RCC 7860 (cell line): ENCODE measurements at regions not wholly inside any gene's neighbourhood (a gene's known extent, or its start where the extent isn't known, plus 50 kb on each side); places are given as distances from the start of the nearest gene placed in this dataset.

ENCODE experiments used
- DNase-seq: peaks from one replicate; pipeline ENCODE4 v3.0.0-alpha.2; 2015; ENCODE audit warnings: low spot score
- FAIRE-seq: peaks from 2 replicates; lab custom pipeline; 2012; peaks lifted over from hg19 to GRCh38; lab: Jason Lieb, UNC

- DNase-seq (no peak), FAIRE-seq (no peak)
These were observed 305.0 kb upstream of the SLCO3A1 start for GRCh38 chr15:91548549-91548948.

GRCh38 chr15:91549581-91549980, 303.9 kb upstream of the SLCO3A1 start:
- FAIRE-seq (no peak), DNase-seq (no peak)

GRCh38 chr15:91552555-91552954, 301.0 kb upstream of the SLCO3A1 start:
- DNase-seq (no peak), FAIRE-seq (no peak)

GRCh38 chr15:91553196-91553854, 300.2 kb upstream of the SLCO3A1 start:
- FAIRE-seq (no peak), DNase-seq (no peak)

- DNase-seq (no peak), FAIRE-seq (no peak)
These were observed 298.2 kb upstream of the SLCO3A1 start for GRCh38 chr15:91555312-91555711.

- FAIRE-seq = no peak
- DNase-seq = no peak
These were observed 296.6 kb upstream of the SLCO3A1 start for GRCh38 chr15:91556926-91557325.

GRCh38 chr15:91559066-91559465, 294.4 kb upstream of the SLCO3A1 start:
- FAIRE-seq (no peak), DNase-seq (no peak)

- peak; percentile 85 for FAIRE-seq
- DNase-seq = peak; percentile 90
These were observed 292.0 kb upstream of the SLCO3A1 start for GRCh38 chr15:91561371-91562100.

- DNase-seq = no peak
These were observed 290.8 kb upstream of the SLCO3A1 start for GRCh38 chr15:91562698-91563097.

GRCh38 chr15:91564631-91565030, 288.9 kb upstream of the SLCO3A1 start:
- FAIRE-seq (no peak), DNase-seq (no peak)

More at GRCh38 chr15:91562698-91563097, 290.8 kb upstream of the SLCO3A1 start:
- no peak for FAIRE-seq

- FAIRE-seq (no peak), DNase-seq (no peak)
These were observed 287.4 kb upstream of the SLCO3A1 start for GRCh38 chr15:91566141-91566540.

GRCh38 chr15:91568036-91568435, 285.5 kb upstream of the SLCO3A1 start:
- DNase-seq = no peak
- no peak for FAIRE-seq

- FAIRE-seq = peak; percentile 38
- peak; percentile 73 for DNase-seq
These were observed 281.4 kb upstream of the SLCO3A1 start for GRCh38 chr15:91572110-91572509.

GRCh38 chr15:91576096-91576495, 277.4 kb upstream of the SLCO3A1 start:
- DNase-seq (no peak), FAIRE-seq (no peak)

- FAIRE-seq (no peak), DNase-seq (no peak)
These were observed 275.0 kb upstream of the SLCO3A1 start for GRCh38 chr15:91578511-91578910.

- FAIRE-seq = no peak
- DNase-seq = no peak
These were observed 268.6 kb upstream of the SLCO3A1 start for GRCh38 chr15:91584895-91585294.

- DNase-seq (no peak), FAIRE-seq (no peak)
These were observed 266.9 kb upstream of the SLCO3A1 start for GRCh38 chr15:91586560-91586959.

- no peak for FAIRE-seq
- DNase-seq = no peak
These were observed 264.1 kb upstream of the SLCO3A1 start for GRCh38 chr15:91589360-91589759.

- no peak for DNase-seq
- FAIRE-seq = no peak
These were observed 260.9 kb upstream of the SLCO3A1 start for GRCh38 chr15:91592567-91592966.

- DNase-seq = no peak
- FAIRE-seq = no peak
These were observed 260.4 kb upstream of the SLCO3A1 start for GRCh38 chr15:91593067-91593466.

- no peak for FAIRE-seq
These were observed 259.9 kb upstream of the SLCO3A1 start for GRCh38 chr15:91593653-91594052.

GRCh38 chr15:91599261-91599660, 254.2 kb upstream of the SLCO3A1 start:
- DNase-seq (no peak), FAIRE-seq (no peak)

More at GRCh38 chr15:91593653-91594052, 259.9 kb upstream of the SLCO3A1 start:
- no peak for DNase-seq
